ENCODE measurements at regions not wholly inside any gene's neighbourhood (a gene's known extent, or its start where the extent isn't known, plus 50 kb on each side); places are given as distances from the start of the nearest gene placed in this dataset.
A peak's percentile ranks its signal among the peaks of the same experiment; 100 is the strongest.

DNA sequence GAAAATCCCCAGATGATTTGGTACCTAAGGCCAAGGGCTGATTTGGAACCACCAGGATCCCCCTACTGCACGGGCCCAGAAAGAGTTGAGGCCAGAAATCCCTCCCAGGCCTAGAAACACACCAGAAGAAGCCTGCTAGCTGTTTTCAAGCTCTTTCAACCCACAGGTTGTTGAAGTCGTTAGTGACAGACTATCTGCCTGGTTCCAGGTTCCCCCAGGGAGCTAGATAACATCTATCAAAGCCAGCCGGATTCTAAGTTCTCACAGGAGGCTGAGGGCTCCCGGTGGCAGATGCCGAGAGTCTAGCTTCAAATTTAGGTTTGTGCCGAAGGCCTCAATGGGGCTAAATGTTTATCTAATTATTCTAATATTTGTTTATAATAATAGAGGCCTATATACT, 132.0 kb upstream of the ATP6AP2 start:
- Histone ChIP-seq H3K9me3 (replicated peaks in 1 of 3) (no peaks in the 10 kb centered on the region), H3K36me3 (replicated peaks in 1 of 2) (no peaks in the 10 kb centered on the region), H3K27ac (no peak overlapping the region), H3K27me3 (peaks cover 20% of the 10 kb centered on the region), H3K4me3 (no peak overlapping the region), H3K4me1 (replicated peaks in 1 of 2) (no peaks in the 10 kb centered on the region)
- no peak for TF ChIP-seq POLR2A (IDR thresholded peaks at IDR 0.05)
- TF ChIP-seq, protein P1, sequence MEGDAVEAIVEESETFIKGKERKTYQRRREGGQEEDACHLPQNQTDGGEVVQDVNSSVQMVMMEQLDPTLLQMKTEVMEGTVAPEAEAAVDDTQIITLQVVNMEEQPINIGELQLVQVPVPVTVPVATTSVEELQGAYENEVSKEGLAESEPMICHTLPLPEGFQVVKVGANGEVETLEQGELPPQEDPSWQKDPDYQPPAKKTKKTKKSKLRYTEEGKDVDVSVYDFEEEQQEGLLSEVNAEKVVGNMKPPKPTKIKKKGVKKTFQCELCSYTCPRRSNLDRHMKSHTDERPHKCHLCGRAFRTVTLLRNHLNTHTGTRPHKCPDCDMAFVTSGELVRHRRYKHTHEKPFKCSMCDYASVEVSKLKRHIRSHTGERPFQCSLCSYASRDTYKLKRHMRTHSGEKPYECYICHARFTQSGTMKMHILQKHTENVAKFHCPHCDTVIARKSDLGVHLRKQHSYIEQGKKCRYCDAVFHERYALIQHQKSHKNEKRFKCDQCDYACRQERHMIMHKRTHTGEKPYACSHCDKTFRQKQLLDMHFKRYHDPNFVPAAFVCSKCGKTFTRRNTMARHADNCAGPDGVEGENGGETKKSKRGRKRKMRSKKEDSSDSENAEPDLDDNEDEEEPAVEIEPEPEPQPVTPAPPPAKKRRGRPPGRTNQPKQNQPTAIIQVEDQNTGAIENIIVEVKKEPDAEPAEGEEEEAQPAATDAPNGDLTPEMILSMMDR (IDR thresholded peaks at IDR 0.05): no peak
- 77 to 92% (median 87%) methylated on average over 5 to 6 of the region's 6 CpGs for WGBS, 4 donors
- DNase-seq: no peak
- intact Hi-C loops (cut with DNase I): no loop called here

DNA sequence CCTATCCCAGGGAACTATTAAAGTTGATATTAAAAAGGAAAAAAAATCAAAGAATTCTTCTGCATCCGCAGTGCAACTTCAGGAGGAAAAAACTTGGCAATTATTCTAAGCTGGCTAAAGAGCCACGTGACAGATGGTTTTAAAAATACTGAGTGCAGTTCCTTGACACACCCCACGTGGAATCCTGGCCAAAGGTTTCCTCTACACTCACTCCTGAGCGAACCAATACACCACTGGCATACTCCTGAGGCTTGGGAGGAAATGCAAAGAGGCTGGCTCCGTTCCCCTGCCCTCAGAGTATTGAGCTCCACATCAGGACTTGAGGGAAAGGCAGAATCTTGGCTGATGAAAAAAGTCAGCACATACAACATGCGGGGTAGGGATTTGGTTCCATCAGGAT, 133.8 kb upstream of the ATP6AP2 start:
- WGBS, 4 donors: 49 to 74% (median 60%) methylated on average over 6 of the region's 6 CpGs
- no peaks in the 10 kb centered on the region for H3K4me1 ChIP-seq (replicated peaks in 1 of 2)
- H3K36me3 ChIP-seq (replicated peaks in 1 of 2): no peaks in the 10 kb centered on the region
- peak in 1 of 7 donors; percentile 7 for DNase-seq
- H3K4me3 ChIP-seq: no peak overlapping the region
- H3K9me3 ChIP-seq (replicated peaks in 1 of 3): no peaks in the 10 kb centered on the region
- no peak overlapping the region for H3K27ac ChIP-seq
- intact Hi-C loops (cut with DNase I): no loop called here
- TF ChIP-seq, protein P1 (IDR thresholded peaks at IDR 0.05): no peak
- no peak for TF ChIP-seq POLR2A (IDR thresholded peaks at IDR 0.05)
- peaks cover 19% of the 10 kb centered on the region for H3K27me3 ChIP-seq

DNA sequence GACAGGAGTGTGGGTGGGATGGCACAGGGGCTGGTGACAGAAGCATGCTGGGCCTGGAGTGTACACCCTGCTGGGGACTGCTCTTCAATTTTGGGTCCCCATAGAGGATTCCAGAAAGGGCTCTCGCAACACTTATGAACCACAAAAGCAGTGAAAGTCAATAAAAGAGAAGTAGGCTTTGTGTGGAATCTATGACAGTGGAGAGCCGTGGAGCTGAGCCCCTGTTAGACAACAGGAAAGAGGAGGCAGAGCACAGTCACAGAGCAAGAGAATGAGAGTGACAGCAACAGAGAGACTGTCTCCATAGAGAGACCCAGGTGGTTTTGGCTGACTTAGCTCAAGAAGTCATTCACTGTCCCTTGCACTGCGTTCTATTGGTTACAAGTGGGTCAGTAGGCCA, 135.1 kb upstream of the ATP6AP2 start:
- Histone ChIP-seq H3K27me3 (peaks cover 19% of the 10 kb centered on the region), H3K4me3 (no peak overlapping the region), H3K4me1 (replicated peaks in 1 of 2) (no peaks in the 10 kb centered on the region), H3K9me3 (replicated peaks in 1 of 3) (no peaks in the 10 kb centered on the region), H3K27ac (no peak overlapping the region), H3K36me3 (replicated peaks in 1 of 2) (no peaks in the 10 kb centered on the region)
- no peak for DNase-seq
- 81 to 88% (median 86%) methylated on average over 3 of the region's 3 CpGs for WGBS, 4 donors
- TF ChIP-seq, protein P1 (IDR thresholded peaks at IDR 0.05): no peak
- no peak for TF ChIP-seq POLR2A (IDR thresholded peaks at IDR 0.05)
- intact Hi-C loops (cut with DNase I): no loop called here

DNA sequence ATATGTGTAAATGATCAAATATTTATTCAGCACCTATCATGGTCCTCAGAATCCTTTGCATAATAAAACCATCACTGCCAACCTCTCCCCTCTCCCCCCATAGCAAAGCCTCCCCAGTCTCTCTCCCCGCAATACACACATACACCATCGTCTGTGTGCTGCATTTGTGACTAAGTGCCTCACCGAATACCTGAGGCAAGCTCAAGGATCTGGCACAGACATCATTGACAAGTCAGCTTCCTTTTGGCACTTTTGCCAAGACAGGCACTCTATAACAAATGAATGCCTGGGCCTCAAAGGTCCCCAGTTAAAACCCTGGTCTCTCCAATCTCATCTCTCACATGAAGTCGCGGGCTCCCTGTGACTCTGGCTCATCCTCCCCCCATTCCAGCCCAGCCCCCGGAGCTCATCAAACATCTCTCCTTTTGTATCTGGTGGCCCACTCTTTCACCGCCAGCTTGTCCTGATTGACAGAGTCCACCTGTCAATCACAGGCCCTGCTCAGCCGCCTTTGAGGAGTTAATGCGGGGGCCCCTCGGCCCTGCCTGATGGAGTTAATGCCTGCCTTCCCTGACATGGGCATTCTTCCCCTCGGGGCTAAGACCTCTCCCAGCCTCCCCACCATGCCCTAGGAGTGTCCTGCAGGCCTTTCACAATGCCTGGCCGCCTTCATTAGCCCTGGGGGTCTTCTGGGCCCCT, 135.8 kb upstream of the ATP6AP2 start:
- 81 to 87% (median 83%) methylated on average over 7 to 12 of the region's 12 CpGs for WGBS, 4 donors
- DNase-seq: no peak
- Histone ChIP-seq H3K4me1 (replicated peaks in 1 of 2) (no peaks in the 10 kb centered on the region), H3K9me3 (replicated peaks in 1 of 3) (no peaks in the 10 kb centered on the region), H3K36me3 (replicated peaks in 1 of 2) (no peaks in the 10 kb centered on the region), H3K4me3 (no peak overlapping the region), H3K27ac (no peak overlapping the region), H3K27me3 (peaks cover 19% of the 10 kb centered on the region)
- intact Hi-C loops (cut with DNase I): no loop called here
- TF ChIP-seq POLR2A (IDR thresholded peaks at IDR 0.05): no peak
- TF ChIP-seq, protein P1 (IDR thresholded peaks at IDR 0.05): no peak

Measured in adrenal gland (tissue), 9 donors.